GM21717 (cell line): ENCODE measurements at regions not wholly inside any gene's neighbourhood (a gene's known extent, or its start where the extent isn't known, plus 50 kb on each side); places are given as distances from the start of the nearest gene placed in this dataset.
"Not testable (repeated sequence)": the region's sequence is repeated elsewhere in the genome, so short reads cannot be mapped to it uniquely, and the experiment has no call there.

ENCODE experiments used
- ATAC-seq: cut with Tn5 transposase; IDR thresholded peaks from one replicate; pipeline ENCODE4 v1.9.1; 2021; ENCODE audit warnings: mild to moderate bottlenecking, moderate library complexity; ENCODE audit not compliant: unreplicated experiment

- ATAC-seq = no peak
Measured at GRCh38 chr5:15106530-15107283, 235.1 kb upstream of the ANKH start.

GRCh38 chr5:15105799-15106393, 234.3 kb upstream of the ANKH start:
- peak; percentile 92 for ATAC-seq

GRCh38 chr5:15103864-15104263, 232.3 kb upstream of the ANKH start:
- ATAC-seq = no peak

- no peak for ATAC-seq
Measured at GRCh38 chr5:15103130-15103529, 231.6 kb upstream of the ANKH start.

GRCh38 chr5:15097552-15097951, 226.0 kb upstream of the ANKH start:
- no peak for ATAC-seq

- ATAC-seq = not testable (repeated sequence)
Measured at GRCh38 chr5:15096686-15097085, 225.1 kb upstream of the ANKH start.

GRCh38 chr5:15092801-15093200, 221.2 kb upstream of the ANKH start:
- ATAC-seq = no peak

GRCh38 chr5:15085671-15086070, 214.1 kb upstream of the ANKH start:
- no peak for ATAC-seq

GRCh38 chr5:15082096-15082495, 210.5 kb upstream of the ANKH start:
- ATAC-seq = no peak

GRCh38 chr5:15080219-15080618, 208.6 kb upstream of the ANKH start:
- ATAC-seq = no peak

GRCh38 chr5:15079566-15079965, 208.0 kb upstream of the ANKH start:
- no peak for ATAC-seq

GRCh38 chr5:15074651-15075050, 203.1 kb upstream of the ANKH start:
- no peak for ATAC-seq

GRCh38 chr5:15073453-15073852, 201.9 kb upstream of the ANKH start:
- ATAC-seq = no peak

- no peak for ATAC-seq
Measured at GRCh38 chr5:15070907-15071306, 199.3 kb upstream of the ANKH start.

- no peak for ATAC-seq
Measured at GRCh38 chr5:15069407-15069905, 197.9 kb upstream of the ANKH start.

GRCh38 chr5:15065091-15065490, 193.5 kb upstream of the ANKH start:
- ATAC-seq = no peak

- no peak for ATAC-seq
Measured at GRCh38 chr5:15064396-15064795, 192.8 kb upstream of the ANKH start.

- ATAC-seq = no peak
Measured at GRCh38 chr5:15056988-15057592, 185.5 kb upstream of the ANKH start.

- no peak for ATAC-seq
Measured at GRCh38 chr5:15044521-15044920, 172.9 kb upstream of the ANKH start.

- no peak for ATAC-seq
Measured at GRCh38 chr5:15037247-15037908, 165.8 kb upstream of the ANKH start.

GRCh38 chr5:15034379-15034778, 162.8 kb upstream of the ANKH start:
- no peak for ATAC-seq

- no peak for ATAC-seq
Measured at GRCh38 chr5:15031180-15031579, 159.6 kb upstream of the ANKH start.
